H1 (cell line): ENCODE measurements at regions not wholly inside any gene's neighbourhood (a gene's known extent, or its start where the extent isn't known, plus 50 kb on each side); places are given as distances from the start of the nearest gene placed in this dataset.

ENCODE experiments used
- CTCF ChIA-PET: fragments of 300-600 bp; sonication (Branson Sonifier 250); formaldehyde crosslinking; loops from one replicate; lab custom pipeline; 2021; ENCODE audit not compliant: partially characterized antibody; lab: Charles Lee
- POLR2A ChIA-PET: fragments of 300-600 bp; sonication (Branson Sonifier 250); formaldehyde crosslinking; loops from one replicate; lab custom pipeline; 2021; ENCODE audit warnings: inconsistent platforms; ENCODE audit not compliant: partially characterized antibody; lab: Charles Lee
- DNase-seq, 2 experiments: peaks; one replicate each; pipeline versions ENCODE4 v3.0.0 to v3.0.0-alpha.2; 2010 to 2022; ENCODE audit warnings: low spot score in 2 of 2, low read depth in 1 of 2, mixed read lengths in 1 of 2
- FAIRE-seq: peaks from 2 replicates; lab custom pipeline; 2011; peaks lifted over from hg19 to GRCh38; lab: Jason Lieb, UNC
- H2AFZ ChIP-seq: 2 replicates; pipeline ENCODE4 v1.8.1; 2012; ENCODE audit warnings: low read length, inconsistent platforms
- H2AK5ac ChIP-seq: 2 replicates; pipeline ENCODE4 v1.6.1; 2013; ENCODE audit warnings: low read depth, low read length
- H2BK120ac ChIP-seq: replicated peaks from 2 replicates; pipeline ENCODE3; 2013; ENCODE audit warnings: low read depth, low read length, inconsistent platforms
- H2BK12ac ChIP-seq: 2 replicates; pipeline ENCODE4 v1.6.1; 2013; ENCODE audit warnings: low read depth, low read length
- H2BK15ac ChIP-seq: 2 replicates; pipeline ENCODE4 v1.6.1; 2013; ENCODE audit warnings: low read length
- H2BK20ac ChIP-seq: 2 replicates; pipeline ENCODE4 v1.6.1; 2013; ENCODE audit warnings: low read length
- H2BK5ac ChIP-seq: 2 replicates; pipeline ENCODE4 v1.6.1; 2013; ENCODE audit warnings: low read depth, low read length
- H3K14ac ChIP-seq: 2 replicates; pipeline ENCODE4 v1.6.1; 2013; ENCODE audit warnings: inconsistent platforms; ENCODE audit not compliant: insufficient read length
- H3K18ac ChIP-seq: 2 replicates; pipeline ENCODE4 v1.6.1; 2013; ENCODE audit warnings: low read length; ENCODE audit errors: extremely low read depth
- H3K23ac ChIP-seq: 2 replicates; pipeline ENCODE4 v1.6.1; 2013; ENCODE audit warnings: inconsistent platforms; ENCODE audit not compliant: insufficient read length
- H3K23me2 ChIP-seq: 2 replicates; pipeline ENCODE4 v1.6.1; 2013; ENCODE audit warnings: low read depth, low read length
- H3K27ac ChIP-seq: 2 replicates; pipeline ENCODE4 v1.6.1; 2011; ENCODE audit warnings: low read depth, low read length, inconsistent platforms
- H3K27me3 ChIP-seq, 4 experiments: replicated peaks in 1 of 4; 1 replicate in 1 of 4; 2 replicates in 3 of 4; pipeline versions ENCODE4 v1.6.1 to v1.8.1; 2011 to 2013; ENCODE audit warnings: low read length in 3 of 4, mild to moderate bottlenecking in 3 of 4, inconsistent platforms in 2 of 4, mixed read lengths in 2 of 4, moderate library complexity in 1 of 4; ENCODE audit not compliant: control insufficient read depth in 3 of 4, insufficient read depth in 3 of 4; ENCODE audit errors: extremely low read depth in 1 of 4
- H3K36me3 ChIP-seq, 4 experiments: 2 replicates each; pipeline versions ENCODE4 v1.6.1 to v1.8.1; 2011 to 2013; ENCODE audit warnings: mild to moderate bottlenecking in 4 of 4, low read length in 3 of 4, moderate library complexity in 2 of 4, control low read depth in 1 of 4, inconsistent platforms in 1 of 4; ENCODE audit not compliant: insufficient read depth in 4 of 4, control insufficient read depth in 2 of 4
- H3K4ac ChIP-seq: replicated peaks from 2 replicates; pipeline ENCODE3; 2013; ENCODE audit warnings: low read length, low read depth, mixed read lengths, inconsistent platforms; ENCODE audit not compliant: insufficient read length
- H3K4me1 ChIP-seq, 4 experiments: replicated peaks in 1 of 4; 1 replicate in 1 of 4; 2 replicates in 3 of 4; pipeline versions ENCODE4 v1.6.1 to v1.8.1; 2011 to 2013; ENCODE audit warnings: low read length in 3 of 4, inconsistent platforms in 2 of 4, mixed read lengths in 1 of 4; ENCODE audit not compliant: insufficient read depth in 4 of 4, control insufficient read depth in 3 of 4
- H3K4me2 ChIP-seq, 2 experiments: 2 replicates each; pipeline versions ENCODE4 v1.6.1 to v1.8.1; 2011 to 2013; ENCODE audit warnings: low read depth in 2 of 2, low read length in 2 of 2, control low read depth in 1 of 2, inconsistent platforms in 1 of 2, mild to moderate bottlenecking in 1 of 2; ENCODE audit not compliant: insufficient read depth in 1 of 2
- H3K4me3 ChIP-seq, 4 experiments: fragments of 200-600, 300-600 bp in 1 of 4; sonication (generic), shearing (Covaris generic), sonication (Bioruptor Twin) in 1 of 4; 2 replicates each; pipeline versions ENCODE4 v1.5.1 to v1.8.1; 2011 to 2016; ENCODE audit warnings: low read length in 4 of 4, low read depth in 3 of 4, control low read depth in 2 of 4, inconsistent platforms in 2 of 4, mild to moderate bottlenecking in 2 of 4, mixed read lengths in 1 of 4, moderate library complexity in 1 of 4; ENCODE audit not compliant: insufficient read depth in 2 of 4; ENCODE audit errors: extremely low read depth in 1 of 4
- H3K56ac ChIP-seq: replicated peaks from 2 replicates; pipeline ENCODE3; 2013; ENCODE audit warnings: low read depth, mild to moderate bottlenecking, mixed read lengths, low read length, inconsistent platforms; ENCODE audit not compliant: insufficient read length
- H3K79me1 ChIP-seq: 2 replicates; pipeline ENCODE4 v1.6.1; 2013; ENCODE audit warnings: low read depth, low read length, control low read depth
- H3K79me2 ChIP-seq, 2 experiments: 2 replicates each; pipeline versions ENCODE4 v1.6.1 to v1.8.1; 2012 to 2013; ENCODE audit warnings: low read length in 2 of 2, mild to moderate bottlenecking in 2 of 2, inconsistent platforms in 1 of 2; ENCODE audit not compliant: insufficient read depth in 2 of 2, control insufficient read depth in 1 of 2
- H3K9ac ChIP-seq, 4 experiments: replicated peaks in 1 of 4; 1 replicate in 1 of 4; 2 replicates in 3 of 4; pipeline versions ENCODE4 v1.6.1 to v1.8.1; 2011 to 2013; ENCODE audit warnings: low read depth in 3 of 4, low read length in 3 of 4, control low read depth in 2 of 4, mild to moderate bottlenecking in 2 of 4, moderate library complexity in 2 of 4, inconsistent platforms in 1 of 4; ENCODE audit errors: extremely low read depth in 1 of 4
- H3K9me3 ChIP-seq, 2 experiments: 2 replicates each; pipeline versions ENCODE4 v1.6.1 to v1.8.1; 2012 to 2013; ENCODE audit warnings: mild to moderate bottlenecking in 2 of 2, moderate library complexity in 2 of 2, control low read depth in 1 of 2, inconsistent platforms in 1 of 2, low read depth in 1 of 2, low read length in 1 of 2, mixed read lengths in 1 of 2; ENCODE audit not compliant: insufficient read depth in 2 of 2
- H4K20me1 ChIP-seq, 2 experiments: replicated peaks in 1 of 2; 2 replicates each; pipeline versions ENCODE3 to v1.8.1; 2011 to 2013; ENCODE audit warnings: inconsistent platforms in 2 of 2, low read length in 2 of 2, mild to moderate bottlenecking in 1 of 2; ENCODE audit not compliant: insufficient read depth in 2 of 2, control insufficient read depth in 1 of 2
- H4K5ac ChIP-seq: 2 replicates; pipeline ENCODE4 v1.6.1; 2013; ENCODE audit warnings: low read length, low read depth, mixed read lengths, inconsistent platforms; ENCODE audit not compliant: insufficient read length
- H4K8ac ChIP-seq: 2 replicates; pipeline ENCODE4 v1.8.0; 2013; ENCODE audit warnings: mild to moderate bottlenecking, moderate library complexity, low read length, inconsistent platforms; ENCODE audit not compliant: insufficient read depth; ENCODE audit errors: extremely low read depth
- H4K91ac ChIP-seq: replicated peaks from 2 replicates; pipeline ENCODE3; 2013; ENCODE audit warnings: low read length, mixed read lengths, inconsistent platforms; ENCODE audit not compliant: insufficient read length
- ASH2L ChIP-seq: fragments of 200-600, 300-600 bp; sonication (generic); IDR thresholded peaks from one replicate; pipeline ENCODE4 v1.7.1; 2017; ENCODE audit warnings: low read length
- ATF3 ChIP-seq: IDR thresholded peaks from 2 replicates; pipeline ENCODE4 v1.6.1; 2011; ENCODE audit warnings: low read depth, mild to moderate bottlenecking, low read length; ENCODE audit not compliant: insufficient read depth
- EZH2 ChIP-seq: fragments of 200-600 bp; sonication (generic); IDR thresholded peaks from 2 replicates; pipeline ENCODE4 v1.7.1; 2012; ENCODE audit warnings: low read depth, mild to moderate bottlenecking, moderate library complexity, low read length, inconsistent platforms; ENCODE audit not compliant: severe bottlenecking
- JUND ChIP-seq: IDR thresholded peaks from 2 replicates; pipeline ENCODE4 v1.6.1; 2011; ENCODE audit warnings: mild to moderate bottlenecking, improper control_type of control experiment, low read length
- NANOG ChIP-seq: IDR thresholded peaks from 2 replicates; pipeline ENCODE4 v1.6.1; 2011; ENCODE audit warnings: low read length, low read depth, mild to moderate bottlenecking, inconsistent platforms; ENCODE audit not compliant: insufficient read depth, poor library complexity, severe bottlenecking
- SP2 ChIP-seq: IDR thresholded peaks from 2 replicates; pipeline ENCODE4 v1.6.1; 2012; ENCODE audit warnings: mild to moderate bottlenecking, low read length, inconsistent platforms
- USF2 ChIP-seq: IDR thresholded peaks from 2 replicates; pipeline ENCODE4 v1.6.1; 2011; ENCODE audit warnings: low read length, improper control_type of control experiment
- WGBS, 2 experiments: shearing (Covaris generic) in 1 of 2; methylation state at CpG; one replicate each; pipeline versions ENCODE4 v1.1.6 to v1.1.7; 2013 to 2015; ENCODE audit warnings: low lambda C conversion rate in 2 of 2, mixed read lengths in 2 of 2, inconsistent platforms in 1 of 2, low coverage in 1 of 2, missing lambda C conversion rate in 1 of 2; ENCODE audit not compliant: insufficient replicate concordance in 2 of 2, insufficient coverage in 1 of 2, insufficient read length in 1 of 2; ENCODE audit errors: extremely low coverage in 1 of 2, missing lambda C conversion rate in 1 of 2; 5-methylcytosine and 5-hydroxymethylcytosine counted together
- TF ChIP-seq, protein P1 (sequence below): IDR thresholded peaks from 2 replicates; pipeline ENCODE4 v1.6.1; 2012; ENCODE audit warnings: inconsistent platforms
- TF ChIP-seq, protein P2 (sequence below): IDR thresholded peaks from 2 replicates; pipeline ENCODE4 v1.6.1; 2012; ENCODE audit warnings: inconsistent platforms

- H3K4me2 ChIP-seq: no peak overlapping the region
- H4K8ac ChIP-seq: no peak overlapping the region
- ChIA-PET POLR2A (no interaction called here), CTCF (interaction anchor here (1.0 to 1.3 kb wide), 4 partner anchors 15 to 609 kb away, joined by 3 to 4 read pairs (median 3); no protein-coding TSS in a partner anchor)
- no peaks in the 10 kb centered on the region for H3K79me2 ChIP-seq
- no peak overlapping the region for H2AK5ac ChIP-seq
- no peak for FAIRE-seq
- no peak for DNase-seq
- H2BK15ac ChIP-seq: no peak overlapping the region
- no peak overlapping the region for H3K27ac ChIP-seq
- no peaks in the 10 kb centered on the region for H3K9me3 ChIP-seq
- no peak overlapping the region for H2BK120ac ChIP-seq
- H2BK12ac ChIP-seq: no peak overlapping the region
- no peak overlapping the region for H4K5ac ChIP-seq
- H3K4me3 ChIP-seq: no peak overlapping the region
- no peak overlapping the region for H3K23ac ChIP-seq
- no peaks in the 10 kb centered on the region for H4K20me1 ChIP-seq
- no peak overlapping the region for H2BK20ac ChIP-seq
- H3K36me3 ChIP-seq: no peaks in the 10 kb centered on the region
- H3K79me1 ChIP-seq: no peaks in the 10 kb centered on the region
- no peak overlapping the region for H2BK5ac ChIP-seq
- H3K9ac ChIP-seq: no peak overlapping the region
- no peaks in the 10 kb centered on the region for H3K23me2 ChIP-seq
- TF ChIP-seq SP2 (no peak), EZH2 (no peak), NANOG (no peak), JUND (no peak), USF2 (peak; percentile 72), ATF3 (0 out of 2 replicates have a peak, but pooled peaks have one; percentile 24), ASH2L (no peak)
- TF ChIP-seq, protein P1, sequence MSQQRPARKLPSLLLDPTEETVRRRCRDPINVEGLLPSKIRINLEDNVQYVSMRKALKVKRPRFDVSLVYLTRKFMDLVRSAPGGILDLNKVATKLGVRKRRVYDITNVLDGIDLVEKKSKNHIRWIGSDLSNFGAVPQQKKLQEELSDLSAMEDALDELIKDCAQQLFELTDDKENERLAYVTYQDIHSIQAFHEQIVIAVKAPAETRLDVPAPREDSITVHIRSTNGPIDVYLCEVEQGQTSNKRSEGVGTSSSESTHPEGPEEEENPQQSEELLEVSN: peak; percentile 25; the same call in 1 of the 2 replicates
- TF ChIP-seq, protein P2, sequence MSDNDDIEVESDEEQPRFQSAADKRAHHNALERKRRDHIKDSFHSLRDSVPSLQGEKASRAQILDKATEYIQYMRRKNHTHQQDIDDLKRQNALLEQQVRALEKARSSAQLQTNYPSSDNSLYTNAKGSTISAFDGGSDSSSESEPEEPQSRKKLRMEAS: peak; percentile 40; the same call in 1 of the 2 replicates
- no peak overlapping the region for H4K91ac ChIP-seq
- peak overlapping the region; percentile 16; the same call in 1 of the 2 replicates for H2AFZ ChIP-seq
- no peak overlapping the region; the same call in 1 of the 2 replicates for H3K18ac ChIP-seq
- peaks cover 0 to 2% (median 1%) of the 10 kb centered on the region in 4 experiments; a peak in 1 of 7 replicates for H3K4me1 ChIP-seq
- no peak overlapping the region for H3K56ac ChIP-seq
- H3K4ac ChIP-seq: no peak overlapping the region
- H3K14ac ChIP-seq: no peak overlapping the region
- no peaks in the 10 kb centered on the region; a peak in 1 of 7 replicates for H3K27me3 ChIP-seq
- WGBS, 2 experiments: 91% methylated on average over 12 of the region's 12 CpGs; no CpG with 5 or more reads in 1 of the 2 experiments
Measured at GRCh38 chr16:86428729-86429517, 81.4 kb upstream of the FOXF1 start.
